T-helper 1 cell (primary cell): ENCODE measurements at regions not wholly inside any gene's neighbourhood (a gene's known extent, or its start where the extent isn't known, plus 50 kb on each side); places are given as distances from the start of the nearest gene placed in this dataset.

Experiments
- DNase-seq, 5 donors: peaks; one replicate each; pipeline ENCODE4 v3.0.0-alpha.2; 2012 to 2020

GRCh38 chrX:88424541-88424940 lies 322.5 kb upstream of the CPXCR1 start:
- no peak for DNase-seq

- no peak for DNase-seq
Measured at GRCh38 chrX:88425739-88426138, 321.3 kb upstream of the CPXCR1 start.

- DNase-seq = no peak
Measured at GRCh38 chrX:88437563-88437962, 309.5 kb upstream of the CPXCR1 start.

- DNase-seq = no peak
Measured at GRCh38 chrX:88438209-88438608, 308.8 kb upstream of the CPXCR1 start.

- DNase-seq = no peak
Measured at GRCh38 chrX:88439935-88440334, 307.1 kb upstream of the CPXCR1 start.
